ENCODE measurements at regions not wholly inside any gene's neighbourhood (a gene's known extent, or its start where the extent isn't known, plus 50 kb on each side); places are given as distances from the start of the nearest gene placed in this dataset.

DNA sequence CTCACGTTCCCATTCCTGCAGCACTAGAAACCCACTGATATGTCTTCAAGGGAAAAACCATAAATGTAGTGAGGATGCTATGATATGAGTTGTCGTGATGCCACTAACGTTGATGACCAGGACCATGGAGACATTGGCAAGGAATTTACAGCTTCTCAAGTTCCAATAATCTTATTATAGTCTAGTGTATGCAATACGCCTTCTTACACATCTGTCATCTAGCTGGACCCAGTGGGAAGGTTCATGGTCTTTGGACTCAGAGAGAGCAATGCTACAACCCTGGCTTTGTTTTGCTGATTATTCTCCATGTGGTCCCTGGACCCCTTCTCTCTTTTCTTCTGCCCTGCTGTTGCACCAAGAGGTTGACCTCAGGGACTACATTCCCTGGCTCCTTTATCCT, 76.0 kb upstream of the BMP2 start:
- no peak for TF ChIP-seq POLR2AphosphoS5 (IDR thresholded peaks at IDR 0.05)
- no peak for TF ChIP-seq TAF1 (IDR thresholded peaks at IDR 0.05; ENCODE audit: low read depth)
- TF ChIP-seq, protein P1, sequence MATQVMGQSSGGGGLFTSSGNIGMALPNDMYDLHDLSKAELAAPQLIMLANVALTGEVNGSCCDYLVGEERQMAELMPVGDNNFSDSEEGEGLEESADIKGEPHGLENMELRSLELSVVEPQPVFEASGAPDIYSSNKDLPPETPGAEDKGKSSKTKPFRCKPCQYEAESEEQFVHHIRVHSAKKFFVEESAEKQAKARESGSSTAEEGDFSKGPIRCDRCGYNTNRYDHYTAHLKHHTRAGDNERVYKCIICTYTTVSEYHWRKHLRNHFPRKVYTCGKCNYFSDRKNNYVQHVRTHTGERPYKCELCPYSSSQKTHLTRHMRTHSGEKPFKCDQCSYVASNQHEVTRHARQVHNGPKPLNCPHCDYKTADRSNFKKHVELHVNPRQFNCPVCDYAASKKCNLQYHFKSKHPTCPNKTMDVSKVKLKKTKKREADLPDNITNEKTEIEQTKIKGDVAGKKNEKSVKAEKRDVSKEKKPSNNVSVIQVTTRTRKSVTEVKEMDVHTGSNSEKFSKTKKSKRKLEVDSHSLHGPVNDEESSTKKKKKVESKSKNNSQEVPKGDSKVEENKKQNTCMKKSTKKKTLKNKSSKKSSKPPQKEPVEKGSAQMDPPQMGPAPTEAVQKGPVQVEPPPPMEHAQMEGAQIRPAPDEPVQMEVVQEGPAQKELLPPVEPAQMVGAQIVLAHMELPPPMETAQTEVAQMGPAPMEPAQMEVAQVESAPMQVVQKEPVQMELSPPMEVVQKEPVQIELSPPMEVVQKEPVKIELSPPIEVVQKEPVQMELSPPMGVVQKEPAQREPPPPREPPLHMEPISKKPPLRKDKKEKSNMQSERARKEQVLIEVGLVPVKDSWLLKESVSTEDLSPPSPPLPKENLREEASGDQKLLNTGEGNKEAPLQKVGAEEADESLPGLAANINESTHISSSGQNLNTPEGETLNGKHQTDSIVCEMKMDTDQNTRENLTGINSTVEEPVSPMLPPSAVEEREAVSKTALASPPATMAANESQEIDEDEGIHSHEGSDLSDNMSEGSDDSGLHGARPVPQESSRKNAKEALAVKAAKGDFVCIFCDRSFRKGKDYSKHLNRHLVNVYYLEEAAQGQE (IDR thresholded peaks at IDR 0.05; ENCODE audit: borderline replicate concordance), result no peak
- no peak for TF ChIP-seq EZH2 (IDR thresholded peaks at IDR 0.05; ENCODE audit: borderline replicate concordance, insufficient read depth, low read length, poor library complexity, severe bottlenecking)
- no peak overlapping the region for H2AFZ ChIP-seq (ENCODE audit: low read depth, low read length)

DNA sequence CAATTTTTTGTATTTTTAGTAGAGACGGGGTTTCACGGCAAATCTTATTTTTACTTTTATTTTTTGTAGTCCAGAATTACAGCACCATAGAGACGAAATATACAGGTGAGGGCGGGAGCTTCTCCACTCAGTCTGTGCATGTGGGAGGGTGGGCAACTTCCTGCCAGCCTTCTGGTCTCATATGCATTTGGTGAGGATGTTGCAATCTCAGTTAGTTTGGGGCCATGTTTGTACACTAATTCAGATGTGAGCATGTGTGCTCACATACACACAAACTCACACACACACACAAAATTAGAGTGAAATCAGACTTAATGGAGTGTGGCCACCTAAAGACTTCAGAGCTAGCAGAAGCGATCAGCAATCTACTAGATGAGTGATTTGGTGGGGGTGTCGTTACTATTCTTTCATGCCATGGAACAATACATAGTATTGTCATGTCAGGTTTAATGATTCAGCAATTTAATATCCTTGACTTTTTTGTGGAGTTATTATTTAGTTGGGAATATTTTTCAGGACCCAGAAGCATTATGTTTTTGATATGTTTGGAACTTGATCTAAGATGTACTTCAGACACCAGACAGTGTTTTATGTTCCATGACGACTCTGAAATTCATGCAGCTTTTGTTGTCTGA, 78.0 kb upstream of the BMP2 start:
- Histone ChIP-seq H3K36me3 (ENCODE audit: insufficient read depth, low read length) (no peaks in the 10 kb centered on the region), H3K27ac (ENCODE audit: low read length) (no peak overlapping the region), H3K4me2 (ENCODE audit: low read length) (no peak overlapping the region), H3K9me2 (ENCODE audit: insufficient read depth, low read length) (no peaks in the 10 kb centered on the region), H3F3A (ENCODE audit: insufficient read depth, low read length, poor library complexity, severe bottlenecking) (no peaks in the 10 kb centered on the region), H3K9me3 (ENCODE audit: low read length) (no peaks in the 10 kb centered on the region), H3K79me2 (replicated peaks; ENCODE audit: insufficient read depth, low read length) (no peaks in the 10 kb centered on the region), H3K27me3 (ENCODE audit: insufficient read depth, low read depth, low read length) (no peaks in the 10 kb centered on the region), H3K4me3 (ENCODE audit: low read length) (no peak overlapping the region), H2AFZ (ENCODE audit: low read depth, low read length) (no peak overlapping the region), H4K20me1 (ENCODE audit: insufficient read depth) (no peaks in the 10 kb centered on the region), H3K9ac (ENCODE audit: low read length) (no peak overlapping the region)
- TF ChIP-seq, protein P2, sequence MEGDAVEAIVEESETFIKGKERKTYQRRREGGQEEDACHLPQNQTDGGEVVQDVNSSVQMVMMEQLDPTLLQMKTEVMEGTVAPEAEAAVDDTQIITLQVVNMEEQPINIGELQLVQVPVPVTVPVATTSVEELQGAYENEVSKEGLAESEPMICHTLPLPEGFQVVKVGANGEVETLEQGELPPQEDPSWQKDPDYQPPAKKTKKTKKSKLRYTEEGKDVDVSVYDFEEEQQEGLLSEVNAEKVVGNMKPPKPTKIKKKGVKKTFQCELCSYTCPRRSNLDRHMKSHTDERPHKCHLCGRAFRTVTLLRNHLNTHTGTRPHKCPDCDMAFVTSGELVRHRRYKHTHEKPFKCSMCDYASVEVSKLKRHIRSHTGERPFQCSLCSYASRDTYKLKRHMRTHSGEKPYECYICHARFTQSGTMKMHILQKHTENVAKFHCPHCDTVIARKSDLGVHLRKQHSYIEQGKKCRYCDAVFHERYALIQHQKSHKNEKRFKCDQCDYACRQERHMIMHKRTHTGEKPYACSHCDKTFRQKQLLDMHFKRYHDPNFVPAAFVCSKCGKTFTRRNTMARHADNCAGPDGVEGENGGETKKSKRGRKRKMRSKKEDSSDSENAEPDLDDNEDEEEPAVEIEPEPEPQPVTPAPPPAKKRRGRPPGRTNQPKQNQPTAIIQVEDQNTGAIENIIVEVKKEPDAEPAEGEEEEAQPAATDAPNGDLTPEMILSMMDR (IDR thresholded peaks at IDR 0.05; ENCODE audit: poor library complexity, severe bottlenecking), result no peak
- TF ChIP-seq MXI1 (conservative IDR thresholded peaks at IDR 0.05; ENCODE audit: poor library complexity, severe bottlenecking) (no peak), EP300 (conservative IDR thresholded peaks at IDR 0.05; ENCODE audit: poor library complexity, severe bottlenecking) (no peak), EZH2 (IDR thresholded peaks at IDR 0.05; ENCODE audit: borderline replicate concordance, insufficient read depth, low read length, poor library complexity, severe bottlenecking) (no peak), RAD21 (conservative IDR thresholded peaks at IDR 0.05) (no peak), TAF1 (IDR thresholded peaks at IDR 0.05; ENCODE audit: low read depth) (no peak), SMC3 (conservative IDR thresholded peaks at IDR 0.05; ENCODE audit: poor library complexity) (no peak)
- TF ChIP-seq, protein P1 (IDR thresholded peaks at IDR 0.05; ENCODE audit: borderline replicate concordance), result no peak

More for the DNA sequence above, 76.0 kb upstream of the BMP2 start:
- Histone ChIP-seq H3K4me3 (ENCODE audit: low read length) (no peak overlapping the region), H3K4me2 (ENCODE audit: low read length) (no peak overlapping the region), H3K36me3 (ENCODE audit: insufficient read depth, low read length) (no peaks in the 10 kb centered on the region), H3K9me2 (ENCODE audit: insufficient read depth, low read length) (no peaks in the 10 kb centered on the region), H3F3A (ENCODE audit: insufficient read depth, low read length, poor library complexity, severe bottlenecking) (no peaks in the 10 kb centered on the region), H3K27ac (ENCODE audit: low read length) (no peak overlapping the region), H3K27me3 (ENCODE audit: insufficient read depth, low read depth, low read length) (no peaks in the 10 kb centered on the region), H4K20me1 (ENCODE audit: insufficient read depth) (no peaks in the 10 kb centered on the region), H3K9ac (ENCODE audit: low read length) (no peak overlapping the region), H3K9me3 (ENCODE audit: low read length) (no peaks in the 10 kb centered on the region), H3K79me2 (replicated peaks; ENCODE audit: insufficient read depth, low read length) (no peaks in the 10 kb centered on the region)
